Effector memory CD4-positive, alpha-beta T cell (primary cell): ENCODE measurements at regions not wholly inside any gene's neighbourhood (a gene's known extent, or its start where the extent isn't known, plus 50 kb on each side); places are given as distances from the start of the nearest gene placed in this dataset.

Experiments
- DNase-seq, 3 donors: peaks; one replicate each; pipeline ENCODE4 v3.0.0-alpha.2; 2020
- H3K27ac ChIP-seq: 2 replicates; pipeline ENCODE4 v1.7.0; 2013; ENCODE audit warnings: mild to moderate bottlenecking, low read length, moderate library complexity; ENCODE audit not compliant: insufficient read depth, poor library complexity, severe bottlenecking
- H3K27me3 ChIP-seq: replicated peaks from 2 replicates; pipeline ENCODE4 v1.7.0; 2013; ENCODE audit warnings: mild to moderate bottlenecking, low read length; ENCODE audit not compliant: insufficient read depth, control insufficient read depth, poor library complexity, severe bottlenecking
- H3K36me3 ChIP-seq: 2 replicates; pipeline ENCODE4 v1.7.0; 2013; ENCODE audit warnings: mild to moderate bottlenecking, low read length, moderate library complexity; ENCODE audit not compliant: control insufficient read depth, insufficient read depth
- H3K4me1 ChIP-seq: 2 replicates; pipeline ENCODE4 v1.7.0; 2013; ENCODE audit warnings: low read length, mild to moderate bottlenecking; ENCODE audit not compliant: control insufficient read depth, insufficient read depth, poor library complexity, severe bottlenecking
- H3K4me3 ChIP-seq: 2 replicates; pipeline ENCODE4 v1.7.0; 2013; ENCODE audit warnings: low read length, low read depth, mild to moderate bottlenecking; ENCODE audit not compliant: insufficient read depth, poor library complexity, severe bottlenecking
- H3K9me3 ChIP-seq: 2 replicates; pipeline ENCODE4 v1.7.0; 2013; ENCODE audit warnings: mild to moderate bottlenecking, low read length, moderate library complexity; ENCODE audit not compliant: control insufficient read depth

GRCh38 chr13:21813844-21814243 lies 143.0 kb downstream of the FGF9 start:
- no peak for DNase-seq
- H3K27me3 ChIP-seq = no peaks in the 10 kb centered on the region
- H3K36me3 ChIP-seq = no peaks in the 10 kb centered on the region

DNA sequence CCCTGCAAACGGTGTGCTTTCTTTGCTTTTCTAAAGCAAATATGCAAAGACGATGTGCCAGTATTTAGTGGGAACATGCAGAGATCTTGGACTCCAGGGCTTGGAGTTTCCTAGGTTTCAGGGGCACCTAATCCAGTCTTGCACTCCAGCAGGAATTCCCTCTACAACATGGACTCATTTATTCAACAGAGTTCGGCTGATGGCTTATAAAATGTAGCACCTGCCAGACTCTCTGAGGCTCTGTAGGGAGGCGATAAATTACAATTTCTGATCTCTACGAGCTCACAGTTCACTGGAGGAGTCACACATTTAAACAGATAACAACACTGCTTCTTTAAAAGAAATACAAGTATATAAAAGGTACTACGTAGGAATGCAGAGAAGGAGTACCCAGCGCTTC lies 143.7 kb downstream of the FGF9 start:
- no peak for DNase-seq
- no peak overlapping the region for H3K27ac ChIP-seq
- no peak overlapping the region for H3K4me3 ChIP-seq
- no peaks in the 10 kb centered on the region for H3K4me1 ChIP-seq
- H3K27me3 ChIP-seq = no peaks in the 10 kb centered on the region
- H3K36me3 ChIP-seq = no peaks in the 10 kb centered on the region
- no peaks in the 10 kb centered on the region for H3K9me3 ChIP-seq

More at GRCh38 chr13:21813844-21814243, 143.0 kb downstream of the FGF9 start:
- Histone ChIP-seq H3K4me3 (no peak overlapping the region), H3K4me1 (no peaks in the 10 kb centered on the region), H3K9me3 (no peaks in the 10 kb centered on the region), H3K27ac (no peak overlapping the region)

DNA sequence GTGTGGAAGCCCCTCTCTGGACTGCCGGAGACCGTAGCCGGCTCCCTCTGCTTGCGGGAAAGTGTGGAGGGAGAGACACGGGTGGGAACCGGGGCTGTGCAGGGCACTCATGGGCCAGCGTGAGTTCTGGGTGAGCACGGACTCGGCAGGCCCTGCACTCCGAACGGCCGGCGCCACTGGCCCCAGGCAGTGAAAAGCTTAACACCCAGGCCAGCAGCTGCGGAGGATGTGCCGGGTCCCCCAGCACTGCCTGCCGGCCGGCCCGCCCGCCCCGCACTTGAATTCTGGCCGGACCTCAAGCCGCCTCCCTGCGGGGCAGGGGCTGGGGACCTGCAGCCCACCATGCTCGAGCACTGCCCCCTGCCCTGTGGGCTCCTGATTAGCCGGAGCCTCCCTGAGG lies 147.0 kb downstream of the FGF9 start:
- no peaks in the 10 kb centered on the region for H3K27me3 ChIP-seq
- H3K4me1 ChIP-seq = no peaks in the 10 kb centered on the region
- no peak for DNase-seq
- H3K27ac ChIP-seq = no peak overlapping the region
- H3K4me3 ChIP-seq = no peak overlapping the region
- no peaks in the 10 kb centered on the region for H3K9me3 ChIP-seq
- H3K36me3 ChIP-seq = no peaks in the 10 kb centered on the region

GRCh38 chr13:21822029-21822428 lies 151.2 kb downstream of the FGF9 start:
- H3K9me3 ChIP-seq = no peaks in the 10 kb centered on the region
- DNase-seq = no peak
- H3K4me3 ChIP-seq = no peak overlapping the region
- no peaks in the 10 kb centered on the region for H3K36me3 ChIP-seq
- no peaks in the 10 kb centered on the region for H3K4me1 ChIP-seq
- no peak overlapping the region for H3K27ac ChIP-seq
- no peaks in the 10 kb centered on the region for H3K27me3 ChIP-seq

- Histone ChIP-seq H3K27me3 (no peaks in the 10 kb centered on the region), H3K9me3 (no peaks in the 10 kb centered on the region), H3K36me3 (no peaks in the 10 kb centered on the region), H3K4me3 (no peak overlapping the region), H3K27ac (no peak overlapping the region), H3K4me1 (no peaks in the 10 kb centered on the region)
- no peak for DNase-seq
Measured at GRCh38 chr13:21823416-21823815, 152.5 kb downstream of the FGF9 start.

DNA sequence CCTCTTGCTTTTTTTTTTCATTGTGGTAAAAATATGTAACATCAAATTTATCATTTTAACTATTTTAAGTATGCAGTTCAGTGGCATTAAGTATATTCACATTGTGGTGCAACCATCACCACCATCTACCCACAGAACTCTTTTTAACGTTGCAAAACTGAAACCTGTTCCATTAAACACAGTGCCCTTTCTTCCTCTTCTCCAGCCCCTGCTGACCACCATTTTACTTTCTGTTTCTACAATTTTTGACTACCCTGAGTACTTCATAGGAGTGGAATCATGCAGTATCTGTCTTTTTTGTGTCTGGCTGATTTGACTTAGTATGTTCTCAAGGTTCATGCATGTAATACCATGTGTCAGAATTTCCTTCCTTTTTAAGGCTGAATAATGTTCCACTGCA lies 153.1 kb downstream of the FGF9 start:
- no peaks in the 10 kb centered on the region for H3K27me3 ChIP-seq
- no peak overlapping the region for H3K27ac ChIP-seq
- H3K36me3 ChIP-seq = no peaks in the 10 kb centered on the region
- H3K4me3 ChIP-seq = no peak overlapping the region
- no peak for DNase-seq
- H3K9me3 ChIP-seq = no peaks in the 10 kb centered on the region
- no peaks in the 10 kb centered on the region for H3K4me1 ChIP-seq

- Histone ChIP-seq H3K4me1 (no peaks in the 10 kb centered on the region), H3K9me3 (no peaks in the 10 kb centered on the region), H3K27me3 (no peaks in the 10 kb centered on the region), H3K27ac (no peak overlapping the region), H3K36me3 (no peaks in the 10 kb centered on the region), H3K4me3 (no peak overlapping the region)
- no peak for DNase-seq
Measured at GRCh38 chr13:21825186-21825585, 154.3 kb downstream of the FGF9 start.

GRCh38 chr13:21825801-21826200 lies 154.9 kb downstream of the FGF9 start:
- DNase-seq = no peak
- Histone ChIP-seq H3K36me3 (no peaks in the 10 kb centered on the region), H3K27me3 (no peaks in the 10 kb centered on the region)

GRCh38 chr13:21826214-21827015 lies 155.5 kb downstream of the FGF9 start:
- Histone ChIP-seq H3K4me1 (no peaks in the 10 kb centered on the region), H3K9me3 (no peaks in the 10 kb centered on the region), H3K4me3 (no peak overlapping the region), H3K27ac (no peak overlapping the region), H3K27me3 (no peaks in the 10 kb centered on the region), H3K36me3 (no peaks in the 10 kb centered on the region)
- DNase-seq = no peak

More at GRCh38 chr13:21825801-21826200, 154.9 kb downstream of the FGF9 start:
- H3K9me3 ChIP-seq = no peaks in the 10 kb centered on the region
- H3K4me1 ChIP-seq = no peaks in the 10 kb centered on the region
- no peak overlapping the region for H3K27ac ChIP-seq
- no peak overlapping the region for H3K4me3 ChIP-seq

- Histone ChIP-seq H3K27me3 (no peaks in the 10 kb centered on the region), H3K9me3 (no peaks in the 10 kb centered on the region), H3K27ac (no peak overlapping the region), H3K36me3 (no peaks in the 10 kb centered on the region), H3K4me3 (no peak overlapping the region), H3K4me1 (no peaks in the 10 kb centered on the region)
- DNase-seq = no peak
Measured at GRCh38 chr13:21831654-21832324, 160.9 kb downstream of the FGF9 start.
